ENCODE measurements at regions not wholly inside any gene's neighbourhood (a gene's known extent, or its start where the extent isn't known, plus 50 kb on each side); places are given as distances from the start of the nearest gene placed in this dataset.

DNA sequence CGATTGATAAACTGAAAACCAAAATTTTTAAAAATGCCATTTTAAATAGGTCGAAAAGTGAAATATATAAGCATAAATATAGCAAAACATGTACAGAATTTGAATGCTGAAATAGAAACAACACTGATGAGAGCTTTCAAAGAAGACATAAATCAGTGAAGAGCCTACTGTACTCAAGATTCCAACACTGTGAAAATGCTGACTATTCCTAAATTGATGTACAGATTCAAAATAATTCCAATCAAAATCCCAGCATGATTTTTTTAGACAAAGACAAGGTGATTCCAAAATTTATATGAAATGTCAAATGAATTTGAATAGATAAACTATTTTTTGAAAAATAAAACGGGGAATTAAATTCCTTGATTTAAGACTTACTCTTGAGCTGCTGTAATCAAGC lies 1010.4 kb downstream of the TBC1D22A start:
- DNase-seq = no peak
- H3K36me3 ChIP-seq (ENCODE audit: low read depth) = no peaks in the 10 kb centered on the region
- TF ChIP-seq EZH2phosphoT487 (IDR thresholded peaks at IDR 0.05; ENCODE audit: insufficient read depth, low read depth) = no peak
- TF ChIP-seq EZH2 (IDR thresholded peaks at IDR 0.05; ENCODE audit: insufficient read depth, poor library complexity, severe bottlenecking) = no peak
- H3K79me2 ChIP-seq (ENCODE audit: insufficient read depth) = no peaks in the 10 kb centered on the region
- no peaks in the 10 kb centered on the region for H3K9me3 ChIP-seq (ENCODE audit: low read depth)
- in situ Hi-C loops (cut with MboI) = no loop called here
- no peaks in the 10 kb centered on the region for H3F3A ChIP-seq (ENCODE audit: insufficient read depth)
- no peaks in the 10 kb centered on the region for H3K4me1 ChIP-seq (ENCODE audit: insufficient read depth)
- H3K9ac ChIP-seq = no peak overlapping the region
- no peaks in the 10 kb centered on the region for H3K9me2 ChIP-seq (ENCODE audit: insufficient read depth)
- no peak overlapping the region for H2AFZ ChIP-seq
- H3K27me3 ChIP-seq (replicated peaks; ENCODE audit: insufficient read depth) = no peaks in the 10 kb centered on the region
- H3K4me2 ChIP-seq (ENCODE audit: unreplicated experiment) = no peak overlapping the region
- no peaks in the 10 kb centered on the region for H4K20me1 ChIP-seq (ENCODE audit: insufficient read depth)
- H3K27ac ChIP-seq = no peak overlapping the region
- WGBS, 2 experiments (ENCODE audit: low coverage in 1 of 2, low lambda C conversion rate in 2 of 2, missing lambda C conversion rate in 2 of 2) = 13 to 14% methylated on average over 3 of the region's 3 CpGs
- no peak overlapping the region for H3K4me3 ChIP-seq

GRCh38 chr22:47769652-47770051 lies 1007.2 kb downstream of the TBC1D22A start:
- Histone ChIP-seq H3K4me2 (ENCODE audit: unreplicated experiment) (no peak overlapping the region), H3K9ac (no peak overlapping the region), H3K4me1 (ENCODE audit: insufficient read depth) (no peaks in the 10 kb centered on the region), H4K20me1 (ENCODE audit: insufficient read depth) (no peaks in the 10 kb centered on the region), H3K4me3 (no peak overlapping the region), H3F3A (ENCODE audit: insufficient read depth) (no peaks in the 10 kb centered on the region), H2AFZ (no peak overlapping the region), H3K79me2 (ENCODE audit: insufficient read depth) (no peaks in the 10 kb centered on the region), H3K9me2 (ENCODE audit: insufficient read depth) (no peaks in the 10 kb centered on the region), H3K27me3 (replicated peaks; ENCODE audit: insufficient read depth) (no peaks in the 10 kb centered on the region), H3K27ac (no peak overlapping the region), H3K9me3 (ENCODE audit: low read depth) (no peaks in the 10 kb centered on the region), H3K36me3 (ENCODE audit: low read depth) (no peaks in the 10 kb centered on the region)
- WGBS, 2 experiments (ENCODE audit: low coverage in 1 of 2, low lambda C conversion rate in 2 of 2, missing lambda C conversion rate in 2 of 2) = 45 to 56% methylated on average over 6 of the region's 6 CpGs
- no peak for DNase-seq
- in situ Hi-C loops (cut with MboI) = no loop called here
- TF ChIP-seq EZH2 (IDR thresholded peaks at IDR 0.05; ENCODE audit: insufficient read depth, poor library complexity, severe bottlenecking) = no peak
- no peak for TF ChIP-seq EZH2phosphoT487 (IDR thresholded peaks at IDR 0.05; ENCODE audit: insufficient read depth, low read depth)

- Histone ChIP-seq H3F3A (ENCODE audit: insufficient read depth) (no peaks in the 10 kb centered on the region), H3K4me3 (no peak overlapping the region), H3K36me3 (ENCODE audit: low read depth) (no peaks in the 10 kb centered on the region), H3K27ac (no peak overlapping the region), H3K79me2 (ENCODE audit: insufficient read depth) (no peaks in the 10 kb centered on the region), H3K27me3 (replicated peaks; ENCODE audit: insufficient read depth) (no peaks in the 10 kb centered on the region), H2AFZ (no peak overlapping the region), H3K9ac (no peak overlapping the region), H3K9me3 (ENCODE audit: low read depth) (no peaks in the 10 kb centered on the region), H3K9me2 (ENCODE audit: insufficient read depth) (no peaks in the 10 kb centered on the region), H3K4me2 (ENCODE audit: unreplicated experiment) (no peak overlapping the region), H4K20me1 (ENCODE audit: insufficient read depth) (no peaks in the 10 kb centered on the region), H3K4me1 (ENCODE audit: insufficient read depth) (no peaks in the 10 kb centered on the region)
- in situ Hi-C loops (cut with MboI) = no loop called here
- TF ChIP-seq EZH2phosphoT487 (IDR thresholded peaks at IDR 0.05; ENCODE audit: insufficient read depth, low read depth) = no peak
- no peak for TF ChIP-seq EZH2 (IDR thresholded peaks at IDR 0.05; ENCODE audit: insufficient read depth, poor library complexity, severe bottlenecking)
- DNase-seq = no peak
- 33 to 43% methylated on average over 4 of the region's 4 CpGs for WGBS, 2 experiments (ENCODE audit: low coverage in 1 of 2, low lambda C conversion rate in 2 of 2, missing lambda C conversion rate in 2 of 2)
Observed at GRCh38 chr22:47768027-47768426, 1005.6 kb downstream of the TBC1D22A start.

- Histone ChIP-seq H3K4me1 (ENCODE audit: insufficient read depth) (no peaks in the 10 kb centered on the region), H3F3A (ENCODE audit: insufficient read depth) (no peaks in the 10 kb centered on the region), H3K36me3 (ENCODE audit: low read depth) (no peaks in the 10 kb centered on the region), H3K9ac (no peak overlapping the region), H3K9me3 (ENCODE audit: low read depth) (no peaks in the 10 kb centered on the region), H3K79me2 (ENCODE audit: insufficient read depth) (no peaks in the 10 kb centered on the region), H4K20me1 (ENCODE audit: insufficient read depth) (no peaks in the 10 kb centered on the region), H3K9me2 (ENCODE audit: insufficient read depth) (no peaks in the 10 kb centered on the region), H3K27ac (no peak overlapping the region), H3K4me2 (ENCODE audit: unreplicated experiment) (no peak overlapping the region), H3K27me3 (replicated peaks; ENCODE audit: insufficient read depth) (no peaks in the 10 kb centered on the region), H3K4me3 (no peak overlapping the region), H2AFZ (no peak overlapping the region)
- no peak for DNase-seq
- TF ChIP-seq EZH2 (IDR thresholded peaks at IDR 0.05; ENCODE audit: insufficient read depth, poor library complexity, severe bottlenecking) (no peak), EZH2phosphoT487 (IDR thresholded peaks at IDR 0.05; ENCODE audit: insufficient read depth, low read depth) (no peak)
- in situ Hi-C loops (cut with MboI) = no loop called here
- whole genome bisulfite sequencing, 2 experiments (ENCODE audit: low coverage in 1 of 2, low lambda C conversion rate in 2 of 2, missing lambda C conversion rate in 2 of 2) = 26 to 30% methylated on average over 5 of the region's 5 CpGs
Observed at GRCh38 chr22:47767403-47767802, 1005.0 kb downstream of the TBC1D22A start.

- no peak for DNase-seq
- WGBS, 2 experiments (ENCODE audit: low coverage in 1 of 2, low lambda C conversion rate in 2 of 2, missing lambda C conversion rate in 2 of 2) = 11 to 15% methylated on average over 6 of the region's 6 CpGs
- Histone ChIP-seq H3K27me3 (replicated peaks; ENCODE audit: insufficient read depth) (no peaks in the 10 kb centered on the region), H3K9me2 (ENCODE audit: insufficient read depth) (no peaks in the 10 kb centered on the region), H3K27ac (no peak overlapping the region), H2AFZ (no peak overlapping the region), H3K9ac (no peak overlapping the region), H3K79me2 (ENCODE audit: insufficient read depth) (no peaks in the 10 kb centered on the region), H3F3A (ENCODE audit: insufficient read depth) (no peaks in the 10 kb centered on the region), H4K20me1 (ENCODE audit: insufficient read depth) (no peaks in the 10 kb centered on the region), H3K36me3 (ENCODE audit: low read depth) (no peaks in the 10 kb centered on the region), H3K4me2 (ENCODE audit: unreplicated experiment) (no peak overlapping the region), H3K9me3 (ENCODE audit: low read depth) (no peaks in the 10 kb centered on the region), H3K4me1 (ENCODE audit: insufficient read depth) (no peaks in the 10 kb centered on the region), H3K4me3 (no peak overlapping the region)
- in situ Hi-C loops (cut with MboI) = no loop called here
- TF ChIP-seq EZH2 (IDR thresholded peaks at IDR 0.05; ENCODE audit: insufficient read depth, poor library complexity, severe bottlenecking) = no peak
- TF ChIP-seq EZH2phosphoT487 (IDR thresholded peaks at IDR 0.05; ENCODE audit: insufficient read depth, low read depth) = no peak
Observed at GRCh38 chr22:47765757-47766156, 1003.3 kb downstream of the TBC1D22A start.
